ENCODE measurements at regions not wholly inside any gene's neighbourhood (a gene's known extent, or its start where the extent isn't known, plus 50 kb on each side); places are given as distances from the start of the nearest gene placed in this dataset.

DNA sequence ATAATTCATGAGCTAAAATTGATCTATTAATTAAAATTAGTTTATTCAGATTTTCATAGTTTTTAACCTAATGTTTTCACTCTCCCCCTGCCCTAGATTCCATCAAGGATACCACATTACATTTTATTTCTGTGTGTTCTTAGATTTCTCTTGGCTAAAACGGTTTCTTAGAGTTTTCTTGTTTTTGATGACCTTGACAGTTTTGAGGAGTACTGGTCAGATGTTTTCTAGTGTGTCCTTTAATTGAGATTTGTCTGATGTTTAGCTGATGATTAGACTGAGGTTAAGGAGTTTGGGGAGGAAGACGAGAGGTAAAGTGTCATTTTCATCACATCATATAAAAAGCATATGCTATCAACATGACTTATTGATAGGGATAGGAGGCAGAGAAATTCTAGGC is 475.9 kb downstream of the SQOR start:
- no peak for DNase-seq (ENCODE audit: low read depth in 2 of 2)

DNA sequence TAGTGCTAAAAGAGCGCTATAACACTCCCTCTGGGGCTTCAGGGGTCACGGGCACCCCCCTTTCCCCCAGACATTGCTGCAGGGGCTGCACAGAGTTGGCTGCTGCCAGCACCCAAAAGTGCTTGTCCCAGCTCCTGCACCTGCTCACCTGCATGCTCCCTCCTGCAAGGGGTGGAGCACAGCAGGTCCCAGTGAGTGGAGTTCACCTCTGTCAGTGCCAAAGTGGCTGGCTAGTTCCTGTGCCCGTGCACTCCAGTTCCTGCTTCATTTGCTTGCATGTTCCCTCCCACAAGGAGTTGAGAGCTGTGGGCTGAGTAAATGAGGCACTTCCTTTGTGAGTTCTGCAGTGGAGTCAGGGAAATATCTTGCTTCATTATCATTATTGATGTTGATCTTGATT is 476.9 kb downstream of the SQOR start:
- DNase-seq (ENCODE audit: low read depth in 2 of 2): no peak

- DNase-seq (ENCODE audit: low read depth in 2 of 2): no peak
These were observed 482.2 kb downstream of the SQOR start for GRCh38 chr15:46117071-46117470.

DNA sequence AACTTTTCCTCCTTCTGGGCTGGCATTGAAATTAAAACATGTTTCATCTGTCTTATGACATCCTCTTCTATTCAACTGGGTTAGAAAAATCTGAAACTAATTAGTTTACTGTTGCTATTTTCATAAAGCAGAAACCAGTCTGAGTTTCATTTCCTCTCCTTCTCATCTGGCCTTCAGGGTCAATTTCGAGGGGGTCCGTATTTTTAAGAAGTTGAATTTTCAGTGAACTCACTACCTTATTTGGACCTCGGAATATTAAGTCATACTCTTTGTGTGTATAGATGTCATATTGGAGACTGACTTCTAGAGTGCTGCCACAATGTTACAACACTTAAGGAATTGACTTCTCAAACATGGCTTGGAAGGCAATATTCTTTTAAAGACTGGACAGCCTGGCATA is 485.9 kb downstream of the SQOR start:
- DNase-seq (ENCODE audit: low read depth in 2 of 2): no peak

DNA sequence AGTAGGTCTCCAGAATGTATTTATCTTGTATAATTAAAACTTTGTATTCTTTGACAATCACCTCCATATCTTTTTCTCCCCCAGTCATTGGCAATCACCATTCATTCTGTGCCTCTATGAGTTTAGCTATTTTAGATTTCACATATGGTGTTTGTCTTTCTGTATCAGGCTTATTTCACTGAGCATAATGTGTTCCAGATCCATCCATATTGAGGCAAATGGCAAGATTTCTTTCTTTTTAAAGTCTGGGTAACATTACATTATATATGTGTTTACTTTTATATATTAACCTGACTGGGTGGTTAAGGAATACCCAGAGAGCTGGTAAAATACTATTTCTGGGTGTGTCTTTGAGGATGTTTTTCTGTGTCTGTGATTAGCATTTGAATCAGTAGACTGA is 486.6 kb downstream of the SQOR start:
- DNase-seq (ENCODE audit: low read depth in 2 of 2): no peak

DNA sequence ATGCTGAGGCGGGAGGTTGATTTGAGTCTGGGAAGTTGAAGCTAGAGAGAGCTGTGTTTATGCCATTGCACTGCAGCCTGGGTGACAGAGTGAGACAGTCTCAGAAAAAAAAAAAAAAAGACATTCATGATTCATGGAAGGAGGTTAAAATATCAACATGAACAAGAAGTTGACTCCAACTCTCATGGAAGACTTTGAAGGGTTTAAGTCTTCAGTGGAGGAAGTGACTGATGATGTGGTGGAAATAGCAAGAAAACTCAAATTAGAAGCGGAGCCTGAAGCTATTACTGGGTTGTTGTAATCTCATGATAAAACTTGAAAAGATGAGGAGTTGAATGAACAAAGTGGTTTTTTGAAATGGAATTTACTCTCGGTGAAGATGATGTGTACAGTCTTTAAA is 491.8 kb downstream of the SQOR start:
- no peak for DNase-seq (ENCODE audit: low read depth in 2 of 2)

- DNase-seq (ENCODE audit: low read depth in 2 of 2): no peak
These were observed 492.6 kb downstream of the SQOR start for GRCh38 chr15:46127361-46127874.

DNA sequence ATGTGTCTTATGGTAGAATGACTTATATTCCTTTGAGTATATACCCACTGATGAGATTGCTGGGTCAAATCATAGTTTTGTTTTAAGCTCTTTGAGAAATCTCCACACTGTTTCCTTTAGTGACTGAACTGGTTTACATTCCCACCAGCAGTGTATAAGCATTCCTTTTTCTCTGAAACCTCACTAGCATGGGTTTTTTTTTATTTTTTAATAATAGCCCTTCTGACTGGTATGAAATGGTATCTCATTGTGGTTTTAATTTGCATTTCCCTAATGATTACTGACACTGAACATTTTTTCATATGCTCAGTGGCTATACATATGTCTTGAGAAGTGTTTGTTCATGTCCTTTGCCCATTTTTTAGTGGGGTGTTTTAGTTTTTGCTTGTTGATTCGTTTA is 494.3 kb downstream of the SQOR start:
- no peak for DNase-seq (ENCODE audit: low read depth in 2 of 2)

- DNase-seq (ENCODE audit: low read depth in 2 of 2): no peak
These were observed 497.0 kb downstream of the SQOR start for GRCh38 chr15:46131876-46132275.

DNA sequence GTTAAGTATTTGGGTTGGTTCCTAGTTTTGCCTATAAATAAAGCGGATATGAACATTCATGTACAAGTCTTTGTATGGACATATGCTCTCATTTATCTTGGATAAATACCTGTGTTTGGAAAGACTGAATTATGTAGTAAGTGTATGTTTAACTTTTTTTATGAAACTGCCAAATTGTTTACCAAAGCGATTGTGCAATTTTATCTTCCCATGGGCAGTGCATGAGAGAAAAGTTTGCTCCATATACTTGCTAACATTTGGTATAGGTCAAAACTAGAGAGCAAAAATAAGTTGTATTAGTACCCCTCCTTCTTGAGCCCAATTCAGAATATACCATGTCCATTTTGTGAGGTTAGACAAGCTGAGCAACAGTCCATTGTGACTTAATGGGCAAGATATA is 502.6 kb downstream of the SQOR start:
- no peak for DNase-seq (ENCODE audit: low read depth in 2 of 2)

DNA sequence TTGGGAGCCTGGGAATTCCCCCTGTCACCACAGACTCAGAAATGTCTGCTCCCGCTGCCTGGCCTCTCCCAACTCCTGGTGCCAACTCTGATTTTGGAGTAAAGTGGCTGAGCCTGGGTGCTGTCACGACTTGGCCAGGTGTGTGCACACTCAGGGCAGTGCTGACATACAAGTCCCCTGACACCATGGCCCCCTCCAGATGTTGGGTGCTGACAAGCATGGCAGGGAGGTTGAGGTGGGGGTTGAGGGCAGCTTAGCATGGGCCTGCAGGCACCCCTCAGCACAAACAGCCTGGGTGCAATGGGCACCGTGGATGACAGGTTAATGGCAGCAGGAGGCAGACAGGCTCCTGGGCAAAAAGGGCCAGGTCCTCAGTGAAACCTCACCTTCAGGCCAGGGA is 511.2 kb downstream of the SQOR start:
- no peak for DNase-seq (ENCODE audit: low read depth in 2 of 2)

DNA sequence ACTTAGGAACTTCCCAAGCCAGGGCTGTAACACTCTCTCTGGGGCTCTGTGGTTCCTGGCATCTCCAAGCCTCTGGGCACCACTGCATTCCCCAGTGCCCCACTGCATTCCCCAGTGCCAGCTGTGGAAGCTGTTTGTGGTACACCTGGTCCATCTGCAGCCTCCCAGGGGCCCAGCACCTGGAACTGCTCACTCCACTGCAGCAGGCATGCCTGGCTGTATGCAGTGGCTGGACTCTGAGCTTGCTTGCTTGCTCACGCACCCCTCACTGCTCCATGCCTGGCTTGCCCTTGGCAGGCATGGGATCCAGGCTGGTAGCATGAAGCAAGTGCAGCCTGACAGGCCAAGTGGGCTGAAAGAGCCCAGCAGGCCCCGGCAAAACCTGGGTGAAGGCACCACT is 512.1 kb downstream of the SQOR start:
- no peak for DNase-seq (ENCODE audit: low read depth in 2 of 2)

DNA sequence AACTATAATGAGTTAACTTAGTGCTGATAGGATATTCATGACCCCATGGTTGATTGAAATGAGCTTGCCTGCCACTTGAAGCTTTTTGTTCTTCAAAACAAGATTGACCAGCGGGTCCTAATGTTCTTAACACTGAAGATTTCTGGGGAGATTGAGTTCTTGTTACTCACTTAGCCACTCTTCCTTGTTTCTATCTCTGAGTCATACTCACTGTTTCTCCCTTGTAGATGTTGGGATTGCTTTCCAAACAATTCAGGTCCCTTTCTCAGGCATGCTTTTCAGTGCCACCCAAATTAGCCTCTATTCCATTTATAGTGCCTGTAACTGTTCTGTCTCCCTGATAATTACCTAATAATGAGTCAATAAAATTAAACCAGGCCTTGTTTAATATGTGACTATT is 517.0 kb downstream of the SQOR start:
- no peak for DNase-seq (ENCODE audit: low read depth in 2 of 2)

DNA sequence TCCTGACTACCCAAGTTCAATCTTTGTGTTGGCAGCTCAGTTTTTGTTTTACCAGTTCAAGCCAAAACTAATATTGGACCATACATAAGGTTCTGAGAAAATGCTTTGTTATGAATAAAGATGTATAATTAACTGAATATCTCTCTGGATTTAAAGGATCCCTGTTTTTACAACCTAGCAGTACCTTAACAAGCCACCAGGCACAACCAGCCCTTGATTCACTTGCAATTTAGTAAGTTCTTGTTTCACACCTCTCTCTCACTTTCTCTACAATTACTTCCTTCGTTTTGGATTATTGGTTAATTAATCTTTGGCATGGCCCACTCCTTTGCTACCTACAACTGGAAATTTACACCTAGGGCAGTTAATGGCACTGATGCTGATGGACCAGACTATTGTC is 531.9 kb downstream of the SQOR start:
- no peak for DNase-seq (ENCODE audit: low read depth in 2 of 2)

- DNase-seq (ENCODE audit: low read depth in 2 of 2): no peak
These were observed 535.5 kb downstream of the SQOR start for GRCh38 chr15:46170326-46170725.

GRCh38 chr15:46174122-46174521 is 539.3 kb downstream of the SQOR start:
- DNase-seq (ENCODE audit: low read depth in 2 of 2): no peak

GRCh38 chr15:46177219-46177618 is 542.4 kb downstream of the SQOR start:
- DNase-seq (ENCODE audit: low read depth in 2 of 2): no peak

GRCh38 chr15:46178138-46178537 is 543.3 kb downstream of the SQOR start:
- no peak for DNase-seq (ENCODE audit: low read depth in 2 of 2)

- no peak for DNase-seq (ENCODE audit: low read depth in 2 of 2)
These were observed 572.5 kb downstream of the SQOR start for GRCh38 chr15:46207341-46207740.

GRCh38 chr15:46213551-46213950 is 578.7 kb downstream of the SQOR start:
- no peak for DNase-seq (ENCODE audit: low read depth in 2 of 2)

- DNase-seq (ENCODE audit: low read depth in 2 of 2): no peak
These were observed 588.0 kb downstream of the SQOR start for GRCh38 chr15:46222826-46223225.

DNA sequence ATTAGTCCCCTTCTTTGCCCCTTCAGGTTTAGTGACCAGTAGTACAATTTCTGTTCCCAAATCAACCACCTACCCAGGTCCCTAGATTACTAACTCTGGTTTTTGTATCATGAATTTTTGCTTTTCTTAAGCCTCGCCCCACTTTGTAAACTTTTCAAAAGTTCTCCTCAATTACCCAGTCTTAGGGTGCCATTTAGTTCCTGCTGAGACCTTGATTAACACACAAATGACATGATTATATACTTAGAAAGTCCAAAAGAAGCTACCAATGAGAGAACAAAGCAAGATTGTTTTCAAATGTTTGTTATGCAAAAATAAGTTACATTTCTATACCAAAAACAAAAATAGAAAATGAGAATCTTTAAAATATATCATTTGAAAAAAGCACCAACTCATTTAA is 594.4 kb downstream of the SQOR start:
- no peak for DNase-seq (ENCODE audit: low read depth in 2 of 2)

DNA sequence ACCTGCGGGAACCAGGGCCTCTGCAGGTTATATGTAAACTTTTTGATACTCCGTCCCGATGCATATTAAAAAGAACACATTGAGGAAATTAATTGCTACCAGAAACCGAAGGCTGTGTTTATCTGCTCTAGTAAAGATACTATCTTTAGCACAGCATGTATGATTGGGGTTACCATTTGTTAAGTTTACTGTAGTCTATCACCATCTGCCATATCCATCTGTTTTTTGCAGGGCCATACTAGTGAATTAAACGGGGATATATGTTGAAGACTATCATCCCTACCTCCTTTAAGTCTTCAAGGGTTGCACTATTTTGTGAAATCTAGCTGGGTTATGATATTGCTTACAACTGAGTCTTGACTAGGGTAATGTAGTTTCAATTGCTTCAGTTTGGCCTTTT is 597.0 kb downstream of the SQOR start:
- no peak for DNase-seq (ENCODE audit: low read depth in 2 of 2)

DNA sequence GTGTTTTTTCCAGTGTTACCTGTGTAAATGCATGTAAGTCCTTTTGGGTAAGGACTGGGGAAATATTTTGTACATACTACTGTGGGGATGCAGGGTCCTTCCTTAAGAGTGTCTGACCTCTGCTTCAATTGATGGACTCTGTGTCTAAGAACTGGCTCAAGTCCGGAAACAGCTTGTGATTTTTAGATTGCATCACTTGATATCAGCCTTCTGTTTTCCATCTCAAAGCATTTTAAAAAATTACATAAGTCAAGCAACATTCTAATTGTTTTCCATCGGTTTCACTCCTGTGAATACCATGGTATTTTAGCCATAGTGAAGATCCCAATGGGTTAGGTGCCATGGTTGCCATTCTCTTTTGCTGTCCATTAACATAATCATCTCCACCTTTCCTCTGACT is 597.6 kb downstream of the SQOR start:
- DNase-seq (ENCODE audit: low read depth in 2 of 2): no peak

DNA sequence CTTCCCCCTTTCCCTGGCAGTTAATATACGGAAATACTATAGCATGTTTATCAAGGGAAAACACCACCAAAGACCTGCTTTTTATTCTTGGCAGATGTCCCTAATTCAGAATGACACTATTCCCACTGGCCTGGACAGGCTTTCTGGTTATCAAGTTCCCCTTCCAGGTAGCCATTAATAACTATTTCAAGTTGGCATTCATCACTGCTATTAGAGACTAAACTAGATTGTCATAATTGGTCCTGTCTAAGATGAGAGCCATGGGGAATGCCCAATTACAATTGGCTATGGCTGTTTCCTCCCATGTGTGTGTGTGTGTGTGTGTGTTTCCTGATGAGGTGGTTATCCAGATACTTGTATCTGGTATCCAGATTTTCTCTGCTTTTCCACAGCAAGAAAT is 608.1 kb downstream of the SQOR start:
- no peak for DNase-seq (ENCODE audit: low read depth in 2 of 2)
